IPS-NIHi11 (cell line): ENCODE measurements at regions not wholly inside any gene's neighbourhood (a gene's known extent, or its start where the extent isn't known, plus 50 kb on each side); places are given as distances from the start of the nearest gene placed in this dataset.
"Not testable (repeated sequence)": the region's sequence is repeated elsewhere in the genome, so short reads cannot be mapped to it uniquely, and the experiment has no call there.

ENCODE experiments used
- DNase-seq: peaks from one replicate; pipeline ENCODE4 v3.0.0; 2012; ENCODE audit warnings: mixed read lengths, low spot score

DNA sequence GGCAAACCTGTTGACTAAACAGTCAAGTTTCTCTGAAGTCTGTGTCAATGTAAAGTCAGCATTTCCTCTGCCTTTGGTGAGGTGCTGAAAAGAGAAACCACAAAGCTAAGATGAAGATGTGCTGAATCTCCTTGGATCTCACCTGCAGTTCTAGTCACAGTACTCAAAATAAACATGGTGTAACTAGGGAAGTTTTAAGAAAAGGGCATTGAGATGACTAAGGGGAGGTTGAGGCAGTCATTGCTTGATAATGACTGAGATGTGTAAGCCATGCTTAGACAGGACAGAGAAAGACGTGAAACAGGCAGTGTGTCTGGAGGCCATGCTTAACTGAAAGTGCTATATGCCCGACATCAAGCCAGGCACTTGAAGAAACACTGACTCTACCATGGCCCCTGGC lies 1010.0 kb upstream of the CELF4 start:
- no peak for DNase-seq

DNA sequence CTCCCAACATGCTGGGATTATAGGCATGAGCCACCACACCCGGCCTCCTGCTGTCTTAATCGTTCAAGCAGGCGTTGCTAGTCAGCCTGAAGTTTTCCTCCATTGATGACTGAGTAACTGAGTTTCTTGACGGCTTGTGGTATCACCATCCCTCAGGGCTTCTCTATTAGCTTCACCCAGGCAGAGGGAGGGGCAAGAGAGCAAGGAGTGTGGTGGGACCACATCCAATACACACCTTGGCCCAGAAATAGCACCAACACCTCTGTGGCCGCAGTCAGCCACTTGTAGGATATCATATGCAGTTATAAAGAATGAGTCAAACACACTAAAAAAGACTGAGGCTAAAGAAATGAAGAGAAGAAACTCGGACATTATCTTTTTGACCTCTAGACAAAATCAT lies 1009.4 kb upstream of the CELF4 start:
- no peak for DNase-seq

DNA sequence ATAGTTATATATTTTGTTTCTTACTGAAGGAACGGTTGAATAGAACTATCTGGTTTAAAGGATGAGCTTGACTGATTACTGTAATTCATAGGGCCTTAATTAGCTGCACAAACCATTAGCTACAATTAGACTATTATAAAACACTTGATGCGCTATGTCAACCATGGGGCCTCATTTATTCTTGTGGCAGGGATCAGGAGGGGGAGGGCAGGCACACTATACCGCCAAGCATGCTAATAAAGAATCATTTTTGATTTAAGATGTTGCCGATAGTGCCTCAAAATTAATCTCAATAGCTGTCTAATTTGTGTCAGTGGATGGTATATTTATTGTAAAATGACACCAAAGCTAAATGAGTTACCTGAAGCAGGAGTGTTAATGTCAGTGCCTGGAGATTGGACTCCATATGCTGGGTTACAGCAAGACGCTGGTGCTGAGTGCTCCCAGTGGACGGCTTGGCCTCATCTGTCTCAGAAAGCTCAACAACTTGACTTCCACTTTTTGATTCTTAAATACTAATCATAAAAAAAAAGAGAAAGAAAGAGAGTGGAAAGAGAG lies 1007.0 kb upstream of the CELF4 start:
- DNase-seq, result no peak

DNA sequence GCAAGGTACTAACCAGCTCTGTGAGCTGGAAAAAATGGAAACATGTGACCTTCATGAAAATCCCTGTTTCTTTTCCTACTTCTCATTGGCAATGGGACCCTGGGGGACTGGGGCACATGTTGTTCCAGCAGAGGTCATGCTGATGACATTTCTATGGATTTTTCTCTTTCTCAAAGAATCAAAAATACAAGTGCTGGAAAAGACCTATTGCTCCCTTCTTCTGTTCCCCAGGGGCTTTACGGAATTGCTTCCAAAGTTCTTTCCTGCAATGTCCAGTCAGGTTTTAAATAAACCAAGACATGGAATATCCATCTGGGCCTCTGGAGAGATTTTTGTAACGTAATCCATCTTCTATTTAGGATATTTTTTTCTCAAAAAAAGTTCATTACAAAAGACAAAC lies 1006.1 kb upstream of the CELF4 start:
- no peak for DNase-seq

DNA sequence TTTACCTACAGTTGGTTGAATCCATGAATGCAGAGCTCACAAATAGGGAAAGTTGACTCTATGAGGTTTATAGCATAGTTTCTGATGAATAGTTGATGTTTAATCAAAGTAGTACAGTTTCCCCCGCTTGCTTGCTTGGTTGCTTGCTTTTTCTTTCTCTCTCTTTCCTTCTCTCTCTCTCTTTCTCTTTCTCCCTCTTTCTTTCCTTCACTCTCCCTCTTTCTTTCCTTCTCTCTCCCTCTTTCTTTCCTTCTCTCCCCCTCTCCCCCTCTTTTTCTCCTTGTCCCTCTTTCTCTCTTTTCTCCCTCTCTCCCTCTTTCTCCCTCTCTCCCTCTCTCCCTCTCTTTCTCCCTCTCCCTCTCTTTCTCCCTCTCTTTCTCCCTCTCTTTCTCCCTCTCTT lies 999.9 kb upstream of the CELF4 start:
- DNase-seq, result no peak

DNA sequence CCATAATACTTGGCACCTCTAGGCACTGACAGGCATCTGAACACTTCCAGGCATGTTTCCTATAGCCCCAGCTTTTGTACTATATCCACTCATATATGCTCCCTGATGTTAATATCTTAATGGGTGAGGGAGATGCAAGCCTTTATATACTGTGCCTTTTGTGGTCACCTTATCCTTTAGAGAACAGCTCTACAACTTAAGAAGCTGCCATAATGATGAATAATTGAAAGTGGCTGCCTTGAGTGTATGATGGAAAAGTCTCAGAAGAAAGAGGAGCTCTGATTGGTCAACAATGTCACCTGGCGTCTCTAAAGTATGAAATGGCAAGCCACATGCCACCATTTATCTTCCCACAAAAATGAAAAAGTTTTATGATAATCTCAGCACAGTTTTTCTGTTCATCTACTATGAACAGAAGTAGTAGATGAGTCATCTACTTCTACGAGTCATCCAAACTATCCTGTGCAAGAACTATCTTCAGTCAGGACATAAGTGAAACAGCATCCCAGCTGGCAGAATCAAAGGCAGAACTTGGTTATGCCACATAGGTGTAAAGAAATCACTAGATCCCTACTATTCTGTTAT lies 997.9 kb upstream of the CELF4 start:
- no peak for DNase-seq

DNA sequence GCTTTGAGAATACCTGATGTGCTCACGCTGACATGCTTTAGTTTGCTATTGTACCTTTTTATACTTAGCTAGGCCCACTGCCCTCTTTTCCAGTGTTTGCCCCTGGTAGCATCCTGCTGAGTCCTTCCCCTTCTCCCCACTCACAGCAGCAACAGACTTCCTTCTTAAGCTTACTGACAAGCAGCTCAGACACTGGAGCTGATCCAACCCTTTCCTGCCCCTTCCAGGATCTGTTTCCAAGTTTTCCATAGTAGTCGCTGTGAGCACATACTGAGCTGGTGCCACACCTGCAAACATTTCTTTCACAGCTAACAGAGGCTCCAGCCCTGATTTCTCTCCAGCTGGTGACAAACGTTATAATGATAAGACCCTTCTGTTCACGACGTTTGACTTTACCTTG lies 991.4 kb upstream of the CELF4 start:
- no peak for DNase-seq

DNA sequence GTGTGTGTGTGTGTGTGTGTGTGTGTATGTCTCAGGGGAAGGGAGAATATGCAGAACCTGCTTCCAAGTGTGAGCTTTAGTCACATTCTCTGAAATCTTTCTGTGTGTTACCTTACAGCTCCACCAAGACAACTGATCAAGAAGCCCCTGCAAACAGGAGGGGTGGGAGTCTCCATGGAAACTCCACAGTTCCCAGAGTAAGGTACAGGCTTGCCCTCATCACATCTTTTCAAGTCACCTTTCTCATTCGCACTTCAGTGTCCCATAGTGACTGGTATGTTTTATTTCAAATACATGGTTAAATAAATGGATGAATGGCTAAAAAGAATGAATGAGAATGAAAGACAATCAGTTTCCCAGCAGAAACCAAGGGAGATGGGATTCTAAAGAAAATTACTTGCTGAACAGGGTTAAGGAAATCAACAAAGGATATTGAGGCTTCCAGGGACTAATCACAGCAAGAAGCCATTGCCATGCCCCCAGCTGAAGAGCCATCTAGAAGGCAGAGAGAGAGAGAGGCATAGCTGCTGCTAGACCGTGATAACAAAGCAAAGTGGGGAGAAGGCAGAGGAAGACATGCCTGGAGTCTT lies 987.2 kb upstream of the CELF4 start:
- peak; percentile 14 for DNase-seq

DNA sequence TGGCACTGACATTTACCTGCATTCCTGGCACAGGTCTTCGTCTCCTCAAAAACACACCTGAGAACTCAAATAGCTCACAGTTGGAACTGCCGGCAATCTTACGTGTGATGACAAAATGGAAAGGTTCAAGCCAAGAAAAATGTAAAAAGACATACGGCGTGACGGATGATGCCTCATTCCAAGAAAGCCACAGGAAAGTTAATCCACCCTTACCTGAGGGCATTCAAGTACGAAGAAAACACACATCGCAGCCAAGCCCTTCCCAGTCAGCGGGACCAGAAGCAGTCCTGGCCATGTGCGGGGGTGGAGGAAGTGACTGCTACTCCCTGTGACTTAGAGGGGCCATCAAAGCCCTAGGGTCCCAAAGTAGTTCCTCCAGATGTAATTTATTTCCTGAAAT lies 986.3 kb upstream of the CELF4 start:
- no peak for DNase-seq

DNA sequence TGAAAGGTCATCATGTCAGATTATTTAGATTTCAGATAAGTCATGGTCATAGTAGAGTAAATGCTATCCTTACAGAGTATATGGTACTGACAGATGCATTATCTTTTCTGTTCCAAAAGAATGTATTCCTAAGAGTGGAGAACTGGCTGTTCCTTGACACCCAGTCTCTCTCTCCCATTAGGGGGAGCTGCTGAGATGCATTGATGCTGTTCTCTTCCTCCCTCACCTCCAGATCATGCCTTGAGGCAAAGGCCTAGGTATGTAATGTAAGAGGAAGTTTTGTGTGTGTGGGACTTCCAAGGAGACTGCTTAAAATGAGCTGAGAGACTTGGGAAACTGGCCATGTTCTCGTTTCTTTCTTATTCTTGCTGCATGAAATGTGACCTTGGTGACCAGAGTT lies 979.5 kb upstream of the CELF4 start:
- DNase-seq, result peak; percentile 42

DNA sequence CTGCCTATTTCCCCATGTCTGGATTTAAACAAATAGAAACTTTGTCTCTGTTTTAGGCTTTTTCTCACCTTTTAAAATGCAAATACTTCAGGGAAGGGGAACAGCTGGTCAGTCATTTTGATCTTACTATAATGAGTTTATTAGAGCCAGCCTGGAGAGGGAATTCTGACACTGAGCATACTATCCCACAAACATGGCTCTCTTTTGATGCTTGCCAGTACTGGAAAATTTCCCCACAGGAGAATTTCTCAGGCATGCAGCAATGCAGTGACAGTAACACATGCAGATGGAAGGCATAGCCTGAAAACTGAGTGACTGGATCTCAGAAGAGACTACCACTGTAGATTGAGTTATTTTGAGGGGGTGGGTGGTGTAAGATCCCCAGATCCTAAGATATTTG lies 974.3 kb upstream of the CELF4 start:
- no peak for DNase-seq

DNA sequence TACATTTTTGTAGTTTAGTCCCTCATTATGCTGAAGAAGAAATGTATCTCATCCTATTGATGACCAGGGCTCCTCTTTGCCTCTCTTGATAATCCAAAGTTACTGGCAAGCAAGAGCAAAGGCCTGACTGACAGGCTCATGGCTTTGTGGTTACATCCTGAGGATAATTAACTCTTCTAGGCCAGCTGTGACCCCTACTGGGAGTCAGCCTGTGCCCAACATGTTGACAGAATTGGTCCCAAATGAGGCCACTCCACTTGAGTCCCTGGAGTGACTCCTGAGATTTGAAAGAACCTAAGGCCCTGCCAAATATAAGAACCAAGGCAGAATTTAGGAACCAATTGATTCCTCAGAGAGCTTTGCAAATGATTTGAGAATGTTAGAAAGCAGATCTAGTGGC lies 973.8 kb upstream of the CELF4 start:
- DNase-seq, result peak; percentile 14

DNA sequence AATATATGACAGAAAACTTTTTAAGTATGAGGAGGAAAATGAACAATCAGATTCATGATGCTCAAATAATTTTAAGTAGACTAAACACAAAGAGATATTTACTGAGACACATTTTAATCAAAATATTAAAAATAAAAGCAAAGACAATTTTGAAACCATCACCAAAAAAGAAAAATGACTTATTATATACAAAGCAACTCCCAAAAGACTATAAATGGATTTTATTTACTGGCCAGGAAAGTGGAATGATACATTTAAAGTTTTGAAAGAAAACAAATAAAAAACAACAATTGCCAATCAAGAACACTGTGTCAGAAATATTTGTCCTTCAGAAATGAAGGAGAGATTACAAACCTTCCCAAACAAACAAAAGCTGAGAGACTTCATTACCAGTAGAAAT lies 968.5 kb upstream of the CELF4 start:
- no peak for DNase-seq

DNA sequence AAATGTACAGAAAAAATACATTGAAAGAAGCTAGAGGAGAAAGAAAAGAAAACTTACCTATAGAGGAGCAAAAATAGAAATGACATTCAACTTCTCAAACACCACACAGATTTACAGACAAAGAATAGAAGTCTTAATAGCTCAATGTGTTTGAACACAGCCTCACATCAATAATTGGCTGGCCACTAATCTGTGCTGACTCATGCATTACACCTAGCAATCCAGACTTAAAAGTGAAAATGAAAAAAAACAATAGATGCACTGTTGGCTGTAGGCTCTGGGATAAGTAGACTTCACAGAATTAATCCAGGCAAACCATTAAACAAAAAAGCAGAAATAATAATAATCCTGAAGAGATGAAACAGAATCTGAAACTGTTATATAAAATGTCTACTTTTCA lies 961.3 kb upstream of the CELF4 start:
- no peak for DNase-seq

DNA sequence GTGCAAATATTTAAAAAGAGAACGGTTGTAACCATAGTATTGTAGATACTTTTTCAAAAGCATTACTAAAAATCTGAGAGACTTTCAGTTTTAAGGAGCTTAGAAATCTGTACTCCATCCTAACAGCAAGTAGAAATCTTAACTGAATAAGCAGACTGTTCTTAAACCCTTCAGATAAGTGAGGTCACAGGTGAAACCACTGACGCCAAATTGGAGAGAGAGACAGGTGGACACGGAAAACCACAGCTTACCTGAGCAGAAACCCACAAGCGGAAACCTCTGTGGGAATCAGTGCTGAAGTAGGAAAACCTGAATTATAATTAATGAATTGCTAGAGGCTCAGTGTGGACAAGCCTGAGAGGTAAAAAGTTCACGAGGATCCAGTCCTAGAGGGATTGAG lies 959.4 kb upstream of the CELF4 start:
- no peak for DNase-seq

DNA sequence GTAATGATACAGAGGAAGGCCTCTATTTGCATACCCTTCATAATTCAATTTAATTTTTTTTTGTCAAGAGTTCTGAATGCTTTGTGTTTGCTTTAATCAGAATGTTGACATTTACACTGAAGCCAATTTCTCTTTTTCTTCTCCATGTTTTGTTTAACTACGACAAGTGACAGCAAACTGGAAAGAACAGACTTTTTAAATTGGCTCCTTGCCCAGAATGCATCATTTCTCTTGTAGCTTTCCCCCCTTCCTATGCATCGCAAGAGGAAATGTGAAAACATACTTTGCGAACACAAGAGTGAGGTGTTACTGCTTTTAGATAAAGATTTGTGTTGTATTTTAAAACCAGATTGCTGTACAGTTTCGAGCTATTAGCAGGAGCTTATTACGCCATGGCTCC lies 955.2 kb upstream of the CELF4 start:
- DNase-seq, result no peak

DNA sequence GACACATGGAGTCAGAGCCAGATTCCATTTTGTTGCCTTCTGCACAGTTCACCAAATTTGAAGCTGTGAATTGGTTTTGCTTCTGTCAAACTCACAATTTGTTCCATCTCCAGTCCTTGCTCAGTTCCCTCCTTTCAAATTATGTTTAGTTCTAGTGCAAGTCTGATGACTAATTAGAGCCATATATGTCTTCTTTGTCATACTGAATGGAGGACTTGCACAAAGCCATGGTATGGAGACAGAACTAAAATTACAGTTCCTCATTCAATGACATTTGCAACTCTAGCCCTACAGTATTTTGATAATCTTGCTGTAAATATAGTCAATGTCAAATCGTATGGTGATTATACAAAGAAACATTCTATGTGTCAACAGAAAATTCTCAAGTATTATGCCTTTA lies 936.9 kb upstream of the CELF4 start:
- DNase-seq, result no peak

DNA sequence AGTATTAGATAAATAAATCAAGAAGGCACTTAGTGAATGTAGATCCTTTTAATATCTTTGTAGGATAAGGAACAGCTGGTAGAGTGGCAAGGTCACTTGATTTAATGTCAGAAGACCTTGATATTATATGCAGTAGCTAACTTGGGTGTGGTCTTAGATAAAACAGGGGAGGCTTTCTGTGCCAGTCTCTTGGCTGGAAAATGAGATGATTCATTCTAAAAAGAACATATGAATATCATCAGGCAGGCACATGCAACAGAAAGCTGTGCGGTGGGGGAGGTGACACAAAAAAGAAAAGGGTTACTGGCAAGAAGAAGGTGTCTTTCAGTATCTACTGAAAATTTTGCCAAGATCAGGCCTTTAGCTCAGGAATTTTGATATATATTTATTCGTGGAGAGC lies 931.7 kb upstream of the CELF4 start:
- no peak for DNase-seq

DNA sequence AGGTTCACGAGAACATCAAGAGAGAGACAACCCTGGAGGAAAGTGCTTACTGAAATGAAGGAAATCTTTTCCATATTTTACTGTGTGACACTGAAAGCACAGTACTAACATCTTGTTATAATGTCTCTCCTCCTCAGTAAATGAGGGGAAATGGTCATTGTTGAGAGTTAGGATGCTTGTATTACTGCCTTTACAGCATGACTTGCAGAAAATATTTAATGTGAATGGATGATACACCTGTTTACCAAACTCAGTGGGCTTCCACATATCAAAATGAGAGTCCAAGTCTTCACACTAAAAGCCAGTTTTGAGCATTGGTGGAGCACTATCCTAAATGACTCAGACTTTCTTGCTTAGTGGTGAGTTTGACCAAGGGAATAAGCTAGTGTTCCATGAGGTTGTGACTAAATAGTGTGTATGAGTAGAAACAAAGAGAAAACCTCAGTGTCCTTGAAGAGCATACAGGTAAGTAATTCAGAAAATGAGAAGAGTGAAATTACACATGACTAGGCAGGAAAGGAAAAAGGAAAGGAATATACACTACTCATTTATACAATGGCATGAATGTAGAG lies 930.7 kb upstream of the CELF4 start:
- DNase-seq, result no peak

DNA sequence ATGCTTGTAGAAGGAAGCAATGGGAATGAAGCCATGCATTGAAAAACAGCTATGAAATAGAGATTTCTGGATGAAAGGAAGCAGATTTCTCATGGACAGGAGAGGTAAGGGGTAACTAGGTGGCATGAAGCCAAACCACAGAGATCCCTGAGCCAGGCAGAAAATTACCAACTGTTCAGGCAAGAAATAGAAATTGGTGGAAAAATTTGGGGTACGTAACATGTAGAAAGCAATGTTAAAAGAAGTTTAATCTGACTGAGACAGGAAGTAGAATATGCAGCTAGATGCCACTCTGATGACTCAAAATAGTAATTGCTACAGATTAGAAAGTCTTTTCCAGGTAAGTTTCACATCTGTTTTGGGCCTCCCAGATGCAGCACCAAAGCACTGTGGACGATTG lies 928.5 kb upstream of the CELF4 start:
- DNase-seq, result no peak

DNA sequence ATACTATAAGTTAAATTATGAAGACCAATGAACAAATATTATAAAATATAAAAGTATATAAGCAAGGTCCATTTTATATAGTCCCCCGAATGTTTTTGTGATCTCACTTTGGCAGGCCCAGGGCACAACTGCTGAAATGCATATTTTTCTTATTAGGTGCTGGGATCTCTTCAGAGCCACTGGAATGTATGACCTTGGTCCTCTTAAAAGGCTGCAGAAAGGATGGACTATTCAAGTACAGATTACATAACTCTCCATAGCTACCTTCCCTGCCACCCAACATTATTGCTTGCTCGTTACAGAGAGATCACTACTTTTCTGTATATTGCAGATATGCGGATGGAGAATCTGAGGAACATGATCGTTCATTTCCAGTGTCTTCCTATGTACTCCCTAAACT lies 925.6 kb upstream of the CELF4 start:
- no peak for DNase-seq

DNA sequence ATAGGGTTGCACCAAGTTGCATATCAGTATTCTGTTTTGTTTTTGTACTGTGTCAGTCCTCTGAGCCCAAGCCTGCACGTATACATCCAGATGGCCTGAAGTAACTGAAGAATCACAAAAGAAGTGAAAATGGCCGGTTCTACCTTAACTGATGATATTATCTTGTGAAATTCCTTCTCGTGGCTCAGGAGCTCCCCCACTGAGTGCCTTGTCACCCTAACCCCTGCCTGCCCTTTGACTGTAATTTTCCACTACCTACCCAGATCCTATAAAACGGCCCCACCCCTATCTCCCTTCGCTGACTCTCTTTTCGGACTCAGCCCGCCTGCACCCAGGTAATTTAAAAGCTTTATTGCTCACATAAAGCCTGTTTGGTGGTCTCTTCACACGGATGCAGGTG lies 924.1 kb upstream of the CELF4 start:
- DNase-seq, result not testable (repeated sequence)

DNA sequence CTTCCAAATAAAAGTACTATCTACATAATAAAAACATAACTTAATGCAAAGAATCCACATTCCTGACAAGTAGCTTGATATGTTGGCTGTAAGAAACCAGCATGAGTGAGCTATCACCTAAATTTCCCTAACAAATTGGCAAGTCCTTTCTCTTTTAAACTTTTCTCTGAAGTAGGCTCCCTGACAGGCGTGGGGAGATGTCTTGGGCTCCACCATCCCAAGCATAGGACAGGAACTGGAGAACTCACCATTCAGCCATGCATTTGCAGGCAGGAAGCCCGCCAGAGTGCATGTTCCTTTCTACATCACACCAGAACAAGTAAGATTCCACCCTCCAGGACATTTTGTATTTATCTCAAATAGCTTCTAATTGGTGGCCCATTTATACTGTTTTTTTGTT lies 921.9 kb upstream of the CELF4 start:
- DNase-seq, result no peak

DNA sequence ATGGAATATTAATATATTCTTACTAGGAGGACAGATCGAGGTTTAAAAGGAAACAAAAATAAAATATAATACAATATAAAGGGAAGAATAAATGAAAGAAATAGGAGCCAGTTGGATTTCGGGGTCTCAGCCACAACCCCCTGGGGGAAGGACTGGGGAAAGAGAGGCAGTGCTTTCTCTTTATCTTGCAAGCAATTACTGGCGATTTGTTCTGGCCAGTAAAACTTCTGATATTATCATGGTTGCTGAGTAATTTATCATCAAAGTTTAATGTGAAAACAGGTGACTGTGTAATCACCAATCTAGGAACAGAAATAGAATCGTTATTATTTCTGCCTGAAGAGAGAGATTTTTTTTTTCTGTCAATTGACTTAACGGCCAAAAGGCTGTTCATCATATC lies 917.7 kb upstream of the CELF4 start:
- no peak for DNase-seq
